ENCODE measurements at regions not wholly inside any gene's neighbourhood (a gene's known extent, or its start where the extent isn't known, plus 50 kb on each side); places are given as distances from the start of the nearest gene placed in this dataset.
"Not testable (repeated sequence)": the region's sequence is repeated elsewhere in the genome, so short reads cannot be mapped to it uniquely, and the experiment has no call there.

GRCh38 chr10:28094121-28094520 lies 95.2 kb upstream of the ODAD2 start:
- no peak for TF ChIP-seq CTCF (IDR thresholded peaks at IDR 0.05; ENCODE audit: low read depth, low read length, missing control alignments)
- H3K4me3 ChIP-seq (ENCODE audit: low read depth, low read length): no peak overlapping the region
- in situ Hi-C loops (cut with HindIII; ENCODE audit: low sequenced_read_pairs): no loop called here
- no peak for DNase-seq (ENCODE audit: low read depth)

GRCh38 chr10:28091913-28092312 lies 93.0 kb upstream of the ODAD2 start:
- TF ChIP-seq CTCF (IDR thresholded peaks at IDR 0.05; ENCODE audit: low read depth, low read length, missing control alignments): no peak
- no peak overlapping the region for H3K4me3 ChIP-seq (ENCODE audit: low read depth, low read length)
- DNase-seq (ENCODE audit: low read depth): no peak
- in situ Hi-C loops (cut with HindIII; ENCODE audit: low sequenced_read_pairs): no loop called here

DNA sequence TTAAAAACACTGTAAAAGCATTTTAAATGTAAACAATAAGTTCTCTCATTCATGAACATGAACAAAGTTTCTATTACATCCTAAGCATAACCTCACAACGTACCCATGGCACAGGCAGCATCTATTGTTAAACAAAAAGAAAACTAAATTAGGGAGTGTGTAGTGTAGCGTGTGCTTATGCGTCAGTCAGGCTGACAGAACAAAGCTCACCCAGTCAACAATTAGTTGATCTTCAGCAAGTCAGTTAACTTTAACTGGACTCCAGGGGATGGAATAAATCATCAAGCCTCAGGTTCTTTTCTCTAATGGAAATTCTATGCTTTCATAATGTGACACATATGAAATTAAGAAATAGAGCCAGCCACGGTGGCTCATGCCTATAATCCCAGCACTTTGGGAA lies 91.6 kb upstream of the ODAD2 start:
- no peak overlapping the region for H3K4me3 ChIP-seq (ENCODE audit: low read depth, low read length)
- no peak for DNase-seq (ENCODE audit: low read depth)
- in situ Hi-C loops (cut with HindIII; ENCODE audit: low sequenced_read_pairs): no loop called here
- TF ChIP-seq CTCF (IDR thresholded peaks at IDR 0.05; ENCODE audit: low read depth, low read length, missing control alignments): no peak

GRCh38 chr10:28089467-28089866 lies 90.6 kb upstream of the ODAD2 start:
- DNase-seq (ENCODE audit: low read depth): peak; percentile 37
- in situ Hi-C loops (cut with HindIII; ENCODE audit: low sequenced_read_pairs): no loop called here
- TF ChIP-seq CTCF (IDR thresholded peaks at IDR 0.05; ENCODE audit: low read depth, low read length, missing control alignments): no peak
- no peak overlapping the region for H3K4me3 ChIP-seq (ENCODE audit: low read depth, low read length)

DNA sequence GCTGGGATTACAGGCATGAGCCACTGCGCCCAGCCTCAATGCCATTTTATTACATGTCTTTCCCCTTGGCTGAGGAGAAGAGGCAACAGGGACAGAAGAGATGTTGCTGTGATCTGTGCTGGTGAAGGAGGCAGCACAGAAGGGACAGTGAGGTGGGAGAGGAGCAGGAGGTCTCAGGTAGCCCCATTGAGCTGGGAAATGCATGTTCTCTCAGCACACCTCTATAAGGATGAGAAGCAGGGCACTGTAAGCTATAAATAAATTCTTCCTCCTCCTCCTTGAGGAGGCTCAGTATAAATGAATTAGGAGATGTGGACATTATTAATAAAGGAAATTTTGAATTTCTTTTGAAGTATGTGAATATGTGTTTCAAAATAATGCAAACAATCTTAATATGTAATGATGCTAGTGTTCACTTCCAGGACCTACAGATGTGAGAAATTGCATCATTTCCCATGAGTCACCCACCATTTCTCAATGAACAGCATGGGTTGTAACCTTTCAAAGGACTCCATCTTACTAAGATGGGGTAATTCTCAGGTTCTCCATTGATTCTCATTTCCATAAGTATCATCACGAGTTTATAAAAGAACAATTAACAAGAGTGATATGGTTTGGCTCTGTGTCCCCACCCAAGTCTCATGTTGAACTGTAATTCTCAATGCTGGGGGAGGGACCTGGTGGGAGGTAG lies 88.9 kb upstream of the ODAD2 start:
- in situ Hi-C loops (cut with HindIII; ENCODE audit: low sequenced_read_pairs): no loop called here
- peak; percentile 31 for DNase-seq (ENCODE audit: low read depth)
- no peak overlapping the region for H3K4me3 ChIP-seq (ENCODE audit: low read depth, low read length)
- TF ChIP-seq CTCF (IDR thresholded peaks at IDR 0.05; ENCODE audit: low read depth, low read length, missing control alignments): no peak

DNA sequence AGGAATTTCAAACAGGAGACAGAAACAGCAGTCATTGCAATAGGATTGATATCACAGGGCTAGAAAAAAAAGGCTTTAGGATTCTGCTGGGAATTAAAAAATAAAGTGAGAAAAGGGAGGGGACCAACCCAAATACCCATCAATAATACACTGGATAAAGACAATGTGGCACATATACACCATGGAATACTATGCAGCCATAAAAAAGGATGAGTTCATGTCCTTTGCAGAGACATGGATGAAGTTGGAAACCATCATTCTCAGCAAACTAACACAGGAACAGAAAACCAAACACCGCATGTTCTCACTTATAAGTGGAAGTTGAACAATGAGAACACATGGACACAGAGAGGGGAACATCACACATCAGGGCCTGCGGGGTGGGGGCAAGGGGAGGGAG lies 86.9 kb upstream of the ODAD2 start:
- H3K4me3 ChIP-seq (ENCODE audit: low read depth, low read length); in situ Hi-C loops (cut with HindIII; ENCODE audit: low sequenced_read_pairs); DNase-seq (ENCODE audit: low read depth): not testable (repeated sequence)

DNA sequence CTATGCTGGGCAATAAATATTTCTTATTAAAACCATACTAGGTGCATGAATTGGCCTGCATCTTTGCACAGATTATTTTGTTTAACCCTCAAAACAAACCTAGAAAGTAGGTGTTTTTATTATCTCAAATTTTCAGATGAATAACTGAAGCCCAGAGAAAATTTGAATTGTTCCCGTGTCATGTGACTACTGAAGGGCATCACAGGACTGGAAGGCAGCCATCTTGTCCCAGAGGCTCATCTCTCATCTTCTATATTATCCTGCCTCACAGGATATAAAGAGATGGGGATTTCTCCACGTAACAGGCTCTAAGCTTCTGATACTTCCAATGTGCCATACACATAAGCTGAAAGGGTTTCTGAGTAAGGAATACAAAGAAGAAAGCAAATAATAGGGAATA lies 84.0 kb upstream of the ODAD2 start:
- no peak overlapping the region for H3K4me3 ChIP-seq (ENCODE audit: low read depth, low read length)
- TF ChIP-seq CTCF (IDR thresholded peaks at IDR 0.05; ENCODE audit: low read depth, low read length, missing control alignments): no peak
- DNase-seq (ENCODE audit: low read depth): no peak
- in situ Hi-C loops (cut with HindIII; ENCODE audit: low sequenced_read_pairs): no loop called here
